HG03575 (cell line): ENCODE measurements at regions not wholly inside any gene's neighbourhood (a gene's known extent, or its start where the extent isn't known, plus 50 kb on each side); places are given as distances from the start of the nearest gene placed in this dataset.

Experiments
- ATAC-seq: cut with Tn5 transposase; IDR thresholded peaks from one replicate; pipeline ENCODE4 v1.9.1; 2021; ENCODE audit not compliant: unreplicated experiment, insufficient number of reproducible peaks, low FRiP score; ENCODE audit errors: extremely low read depth

DNA sequence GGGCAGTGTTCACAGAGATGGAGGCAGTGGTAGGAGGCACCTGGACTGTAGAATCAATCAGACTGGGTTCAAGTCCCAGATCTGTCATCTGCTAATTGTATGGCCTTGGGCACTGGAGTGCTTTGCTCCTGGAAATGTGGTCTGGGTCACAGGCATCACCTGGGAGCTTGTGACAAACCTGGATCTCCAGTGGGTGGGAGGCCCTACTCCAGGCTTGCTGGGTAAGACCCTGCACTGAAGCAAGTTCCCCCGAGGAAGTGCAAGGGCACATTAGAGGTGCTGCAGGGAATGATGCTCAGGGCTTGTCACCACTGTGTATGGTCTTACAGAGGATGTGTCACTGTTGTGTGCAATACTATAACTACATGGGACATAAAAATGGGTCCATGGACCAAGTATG, 220.5 kb upstream of the ID2 start:
- ATAC-seq: no peak

DNA sequence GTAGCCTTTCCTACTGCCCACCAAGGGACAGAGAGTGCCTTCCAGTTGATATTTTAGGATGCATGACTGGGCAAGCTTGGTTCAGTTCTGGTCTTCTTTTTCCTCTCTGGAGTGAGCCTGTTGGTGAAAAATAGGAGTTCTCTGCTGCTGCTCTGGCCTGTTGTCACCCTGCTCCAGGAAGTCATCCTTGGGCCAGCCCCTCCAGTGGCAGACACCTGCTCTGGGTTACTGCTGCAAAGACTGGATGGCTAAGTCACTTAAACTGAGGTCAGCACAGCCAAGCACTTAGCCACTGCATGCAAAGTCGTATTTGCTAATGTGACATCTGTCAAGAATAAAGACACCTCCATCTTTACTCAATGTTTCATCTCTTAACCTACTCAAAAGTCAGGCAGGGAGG, 219.6 kb upstream of the ID2 start:
- no peak for ATAC-seq

GRCh38 chr2:8462899-8463648, 218.8 kb upstream of the ID2 start:
- no peak for ATAC-seq

DNA sequence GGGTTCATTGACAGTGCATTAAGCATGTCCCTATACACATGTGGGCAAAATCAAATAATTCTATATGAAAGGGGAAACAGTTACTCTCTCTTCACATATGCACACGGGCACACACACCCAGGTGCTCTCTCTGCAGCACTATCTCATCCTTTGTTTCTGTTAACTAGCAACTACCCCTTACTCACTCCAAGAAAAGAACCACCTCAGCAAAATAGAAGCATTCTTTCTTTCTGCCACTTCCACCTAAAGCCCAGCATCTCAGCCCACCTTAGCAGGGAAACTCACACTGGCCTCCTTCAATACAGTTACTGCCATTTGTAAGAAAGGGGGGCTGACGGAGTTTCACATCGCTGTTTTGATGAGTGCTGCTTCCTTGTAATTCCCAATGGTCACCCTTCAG, 216.3 kb upstream of the ID2 start:
- no peak for ATAC-seq

- ATAC-seq: no peak
Measured at GRCh38 chr2:8469709-8470493, 212.0 kb upstream of the ID2 start.

DNA sequence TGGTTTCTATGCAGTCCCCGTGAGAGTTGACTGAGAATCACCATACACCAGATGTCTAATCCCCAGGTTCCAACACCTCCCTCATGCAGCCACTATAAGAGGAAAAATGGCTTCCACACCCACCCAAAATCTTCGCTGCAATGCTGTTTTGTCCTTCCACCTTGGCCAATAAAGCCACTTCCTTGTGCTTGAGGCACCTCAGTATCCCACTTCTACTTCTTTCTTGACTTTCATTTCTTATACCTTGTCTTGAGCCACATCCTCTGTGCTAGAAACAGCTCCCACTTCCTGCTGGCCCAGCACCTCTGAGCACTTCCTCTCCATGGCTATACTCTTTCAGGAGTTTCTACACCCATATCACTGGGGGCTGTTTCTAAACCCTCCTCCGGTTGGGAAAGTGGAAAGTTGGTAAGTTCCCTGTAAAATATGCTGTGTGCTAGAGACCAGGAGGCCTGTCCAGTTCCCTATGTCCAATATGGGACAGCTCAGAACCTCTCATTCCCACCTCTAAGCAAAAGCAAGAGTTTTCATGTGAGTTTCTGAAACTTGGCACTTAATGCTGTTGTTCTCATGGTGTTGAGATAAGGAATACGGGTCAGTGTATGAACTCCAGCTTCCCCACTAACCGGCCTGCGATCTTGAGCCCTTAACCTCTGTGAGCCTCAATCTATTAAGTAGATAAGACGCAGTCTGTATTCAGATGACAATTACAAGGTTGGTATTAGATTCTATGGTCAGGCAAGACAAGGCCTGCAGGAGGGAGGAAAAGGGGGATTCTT, 209.1 kb upstream of the ID2 start:
- ATAC-seq: no peak

- ATAC-seq: no peak
Measured at GRCh38 chr2:8475349-8476031, 206.4 kb upstream of the ID2 start.

- ATAC-seq: no peak
Measured at GRCh38 chr2:8477552-8478470, 204.0 kb upstream of the ID2 start.

DNA sequence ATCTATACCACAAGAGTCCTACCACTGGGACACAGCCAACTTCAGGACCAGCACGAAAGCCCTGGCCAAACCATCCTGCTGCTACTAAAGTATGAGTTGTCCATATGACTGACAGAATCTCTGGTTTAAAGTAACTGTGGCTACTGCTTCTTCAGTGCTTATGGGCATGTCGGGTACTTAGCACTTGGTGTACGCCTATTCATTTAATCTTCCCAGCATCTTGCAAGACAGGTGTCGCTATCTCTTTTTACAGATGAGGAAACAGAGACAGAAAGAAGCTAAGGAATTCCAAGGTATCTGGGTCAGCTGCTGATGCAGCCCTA, 203.4 kb upstream of the ID2 start:
- no peak for ATAC-seq

DNA sequence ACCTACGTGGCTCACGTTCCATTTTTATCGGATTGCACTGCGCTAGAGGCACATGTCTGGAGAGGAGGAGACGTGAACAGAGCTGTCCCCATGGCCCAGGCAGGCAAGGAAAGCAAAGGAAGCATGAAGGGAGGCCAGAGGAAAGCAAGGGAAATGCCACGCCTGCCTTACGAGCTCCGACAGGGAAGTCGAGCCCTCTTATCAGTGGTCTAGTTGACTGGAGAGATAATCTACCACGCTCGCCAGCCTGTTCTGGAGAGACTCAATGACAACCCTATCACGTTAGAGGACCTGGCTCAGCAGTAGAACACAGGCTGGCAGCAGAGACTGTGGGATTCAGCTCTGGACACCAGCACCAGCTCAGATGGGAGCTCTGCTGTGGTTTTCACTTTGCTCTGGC, 202.6 kb upstream of the ID2 start:
- ATAC-seq: no peak

DNA sequence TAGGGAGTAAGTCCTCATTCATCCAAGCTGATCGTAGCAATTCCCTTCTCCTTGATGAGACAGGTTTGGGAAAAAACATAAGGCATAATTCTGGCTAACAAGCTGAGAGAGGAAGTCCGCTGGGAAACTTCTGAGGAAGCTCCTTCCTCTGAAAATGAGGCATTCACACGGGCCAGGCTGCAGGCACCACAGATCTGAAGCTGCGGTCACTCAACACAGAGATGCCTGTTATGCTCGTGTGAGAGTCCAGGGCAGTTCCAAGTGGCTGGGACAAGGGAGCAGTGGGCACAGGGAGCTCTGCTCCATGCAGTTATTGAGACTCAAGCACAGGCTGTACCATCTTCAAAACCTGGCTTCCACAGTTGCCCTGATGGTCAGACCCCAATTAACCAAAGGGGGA, 200.9 kb upstream of the ID2 start:
- no peak for ATAC-seq

GRCh38 chr2:8481463-8482009, 200.3 kb upstream of the ID2 start:
- no peak for ATAC-seq

- ATAC-seq: no peak
Measured at GRCh38 chr2:8482432-8482831, 199.4 kb upstream of the ID2 start.

GRCh38 chr2:8484502-8485283, 197.2 kb upstream of the ID2 start:
- no peak for ATAC-seq

DNA sequence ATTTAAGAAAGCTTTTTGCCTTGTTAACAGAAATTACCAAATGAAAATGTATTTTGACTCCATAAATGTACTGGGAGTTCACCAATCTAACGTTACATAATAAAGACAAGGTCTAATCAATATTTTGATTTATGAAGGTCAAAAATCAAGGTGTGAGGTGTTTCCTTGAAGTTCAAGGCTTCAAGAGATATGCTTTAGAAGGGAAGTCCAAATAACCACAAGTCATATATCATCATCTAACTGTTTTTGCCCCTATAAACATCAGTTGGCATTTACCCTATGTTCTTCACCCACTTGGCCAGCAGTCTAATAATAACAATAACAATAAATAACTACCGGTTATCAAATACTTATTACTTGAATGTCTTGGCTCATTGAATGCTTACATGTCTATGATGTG, 196.1 kb upstream of the ID2 start:
- ATAC-seq: no peak

GRCh38 chr2:8486141-8486540, 195.7 kb upstream of the ID2 start:
- ATAC-seq: no peak

- no peak for ATAC-seq
Measured at GRCh38 chr2:8487461-8487932, 194.4 kb upstream of the ID2 start.
